GM23338 (cell line): ENCODE measurements at regions not wholly inside any gene's neighbourhood (a gene's known extent, or its start where the extent isn't known, plus 50 kb on each side); places are given as distances from the start of the nearest gene placed in this dataset.

Source experiments
- ATAC-seq: fragments of 200-7000 bp; cut with Tn5 transposase; 3 replicates; pipeline ENCODE4 v1.9.1; 2020
- DNase-seq: peaks from one replicate; pipeline ENCODE4 v3.0.0-alpha.2; 2015; ENCODE audit warnings: low spot score
- H2AFZ ChIP-seq: fragments of 200-600 bp; sonication (generic); 2 replicates; pipeline ENCODE4 v1.8.0; 2016; ENCODE audit warnings: antibody characterized with exemption, mild to moderate bottlenecking, moderate library complexity
- H3F3A ChIP-seq: fragments of 200-600 bp; sonication (generic); replicated peaks from 2 replicates; pipeline ENCODE4 v1.8.0; 2017; ENCODE audit warnings: antibody characterized with exemption, mixed run types, low read depth
- H3K27ac ChIP-seq: fragments of 200-600 bp; sonication (generic); 2 replicates; pipeline ENCODE4 v1.6.1; 2016; ENCODE audit warnings: low read depth
- H3K27me3 ChIP-seq: fragments of 200-600 bp; sonication (generic); 2 replicates; pipeline ENCODE4 v1.8.0; 2016; ENCODE audit warnings: mild to moderate bottlenecking, mixed run types, moderate library complexity; ENCODE audit not compliant: insufficient read depth
- H3K36me3 ChIP-seq: fragments of 200-600 bp; sonication (generic); 2 replicates; pipeline ENCODE4 v1.8.0; 2016; ENCODE audit warnings: mild to moderate bottlenecking; ENCODE audit not compliant: insufficient read depth
- H3K4me1 ChIP-seq: fragments of 200-600 bp; sonication (generic); 2 replicates; pipeline ENCODE4 v1.8.0; 2016; ENCODE audit warnings: mild to moderate bottlenecking, moderate library complexity; ENCODE audit not compliant: insufficient read depth
- H3K4me2 ChIP-seq: fragments of 200-600 bp; sonication (generic); 2 replicates; pipeline ENCODE4 v1.7.1; 2017; ENCODE audit warnings: mixed run types
- H3K4me3 ChIP-seq: fragments of 200-600 bp; sonication (generic); 2 replicates; pipeline ENCODE4 v1.6.1; 2016; ENCODE audit warnings: mixed run types
- H3K79me2 ChIP-seq: fragments of 200-600 bp; sonication (generic); replicated peaks from 2 replicates; pipeline ENCODE4 v1.8.0; 2017; ENCODE audit warnings: mild to moderate bottlenecking; ENCODE audit not compliant: insufficient read depth
- H3K9me2 ChIP-seq: fragments of 200-600 bp; sonication (generic); 2 replicates; pipeline ENCODE4 v1.8.0; 2017; ENCODE audit not compliant: insufficient read depth
- H4K20me1 ChIP-seq: fragments of 200-600 bp; sonication (generic); replicated peaks from 2 replicates; pipeline ENCODE4 v1.8.0; 2017; ENCODE audit warnings: mild to moderate bottlenecking; ENCODE audit not compliant: insufficient read depth
- H3K27ac Mint-ChIP-seq: 2 replicates; pipeline ENCODE4 v1.8.0; 2020; ENCODE audit warnings: inconsistent platforms, mild to moderate bottlenecking, moderate library complexity, mixed read lengths
- H3K27me3 Mint-ChIP-seq: 3 replicates; pipeline ENCODE4 v1.8.0; 2022; ENCODE audit warnings: low read depth, mild to moderate bottlenecking, moderate library complexity, mixed read lengths, inconsistent platforms; ENCODE audit not compliant: insufficient read depth, poor library complexity
- H3K36me3 Mint-ChIP-seq: 3 replicates; pipeline ENCODE4 v1.8.0; 2021; ENCODE audit warnings: low read depth, mild to moderate bottlenecking, inconsistent platforms, moderate library complexity, mixed read lengths
- H3K4me1 Mint-ChIP-seq: 3 replicates; pipeline ENCODE4 v1.8.0; 2020; ENCODE audit warnings: mild to moderate bottlenecking, inconsistent platforms, mixed read lengths
- H3K4me3 Mint-ChIP-seq: 3 replicates; pipeline ENCODE4 v1.8.0; 2021; ENCODE audit warnings: moderate library complexity, mild to moderate bottlenecking, inconsistent platforms, mixed read lengths
- H3K9me3 Mint-ChIP-seq: 3 replicates; pipeline ENCODE4 v1.8.0; 2020; ENCODE audit warnings: moderate library complexity, mild to moderate bottlenecking, inconsistent platforms, mixed read lengths
- CREB1 ChIP-seq: fragments of 250-450 bp; sonication (Bioruptor Pico); IDR thresholded peaks from 2 replicates; pipeline ENCODE4 v1.5.0; 2020; ENCODE audit warnings: low read depth, mild to moderate bottlenecking, moderate library complexity
- CTCF ChIP-seq, 2 experiments: fragments of 200-600 bp in 1 of 2; sonication (generic) in 1 of 2; conservative IDR thresholded peaks; 2 replicates each; pipeline versions ENCODE4 v1.5.1 to v1.6.1; 2016 to 2017; ENCODE audit warnings: antibody characterized with exemption in 2 of 2, low read depth in 2 of 2, mild to moderate bottlenecking in 2 of 2, moderate library complexity in 1 of 2
- ETS1 ChIP-seq: IDR thresholded peaks from 2 replicates; pipeline ENCODE4 v1.6.1; 2016; ENCODE audit warnings: antibody characterized with exemption
- EZH2 ChIP-seq: fragments of 200-600 bp; sonication (generic); IDR thresholded peaks from one replicate; pipeline ENCODE4 v1.8.0; 2017; ENCODE audit warnings: antibody characterized with exemption, mild to moderate bottlenecking, low read depth; ENCODE audit not compliant: unreplicated experiment
- EZH2phosphoT487 ChIP-seq: fragments of 200-600 bp; sonication (generic); IDR thresholded peaks from one replicate; pipeline ENCODE4 v1.8.1; 2018; ENCODE audit warnings: antibody characterized with exemption; ENCODE audit not compliant: unreplicated experiment
- JUNB ChIP-seq: IDR thresholded peaks from one replicate; pipeline ENCODE4 v1.6.1; 2016; ENCODE audit warnings: antibody characterized with exemption; ENCODE audit not compliant: unreplicated experiment
- NANOG ChIP-seq: IDR thresholded peaks from 2 replicates; pipeline ENCODE4 v1.6.1; 2016; ENCODE audit warnings: antibody characterized with exemption, borderline replicate concordance
- POLR2AphosphoS5 ChIP-seq: IDR thresholded peaks from 2 replicates; pipeline ENCODE4 v1.6.1; 2016; ENCODE audit warnings: antibody characterized with exemption, low read depth
- REST ChIP-seq: IDR thresholded peaks from one replicate; pipeline ENCODE4 v1.6.1; 2018; ENCODE audit warnings: antibody characterized with exemption; ENCODE audit not compliant: unreplicated experiment
- STAT1 ChIP-seq: IDR thresholded peaks from one replicate; pipeline ENCODE4 v1.6.1; 2016; ENCODE audit warnings: antibody characterized with exemption; ENCODE audit not compliant: unreplicated experiment
- ZNF114 ChIP-seq: fragments of 250-450 bp; sonication (Bioruptor Pico); IDR thresholded peaks from 2 replicates; pipeline ENCODE4 v1.5.0; 2020; ENCODE audit warnings: mild to moderate bottlenecking, moderate library complexity
- ZNF331 ChIP-seq: fragments of 250-450 bp; sonication (Bioruptor Pico); IDR thresholded peaks from 2 replicates; pipeline ENCODE4 v1.5.0; 2020; ENCODE audit warnings: low read depth, mild to moderate bottlenecking, moderate library complexity
- ZNF462 ChIP-seq: fragments of 250-450 bp; sonication (Bioruptor Pico); IDR thresholded peaks from 2 replicates; pipeline ENCODE4 v1.5.0; 2020; ENCODE audit warnings: mild to moderate bottlenecking, moderate library complexity

- no peak for TF ChIP-seq CTCF (conservative IDR thresholded peaks at IDR 0.05; ENCODE audit: low read depth in 2 of 2)
- TF ChIP-seq STAT1, result no peak
- no peak for TF ChIP-seq EZH2
- no peak for TF ChIP-seq JUNB
- no peak for TF ChIP-seq EZH2phosphoT487
- TF ChIP-seq ZNF114 (CRISPR knock-in tag), result no peak
- TF ChIP-seq ZNF331 (CRISPR knock-in tag), result no peak
- TF ChIP-seq ETS1, result no peak
- no peak for TF ChIP-seq ZNF462
- TF ChIP-seq POLR2AphosphoS5, result no peak
- TF ChIP-seq REST, result no peak
- TF ChIP-seq CREB1 (CRISPR knock-in tag), result no peak
- no peak for TF ChIP-seq NANOG
- H3K27ac Mint-ChIP-seq, result no peak overlapping the region
- Histone ChIP-seq H2AFZ (no peak overlapping the region), H3F3A (no peaks in the 10 kb centered on the region), H3K27me3 (no peaks in the 10 kb centered on the region), H3K4me1 (no peaks in the 10 kb centered on the region), H3K79me2 (no peaks in the 10 kb centered on the region), H3K9me2 (0 out of 2 replicates have a peak, but pooled peaks cover 8% of the 10 kb centered on the region), H3K4me2 (no peak overlapping the region), H4K20me1 (no peaks in the 10 kb centered on the region), H3K27ac (no peak overlapping the region), H3K4me3 (no peak overlapping the region), H3K36me3 (no peaks in the 10 kb centered on the region)
- peaks cover 5% of the 10 kb centered on the region; the same call in 1 of the 3 replicates for H3K36me3 Mint-ChIP-seq
- H3K9me3 Mint-ChIP-seq, result peaks cover 5% of the 10 kb centered on the region; the same call in 1 of the 3 replicates
- H3K27me3 Mint-ChIP-seq, result peaks cover 2% of the 10 kb centered on the region
- ATAC-seq (no peak), DNase-seq (no peak)
- H3K4me3 Mint-ChIP-seq, result no peak overlapping the region
- no peaks in the 10 kb centered on the region for H3K4me1 Mint-ChIP-seq
Observed at GRCh38 chr1:213414346-213414745, 363.3 kb downstream of the RPS6KC1 start.
